Fibroblast of villous mesenchyme (primary cell): ENCODE measurements at regions not wholly inside any gene's neighbourhood (a gene's known extent, or its start where the extent isn't known, plus 50 kb on each side); places are given as distances from the start of the nearest gene placed in this dataset.

Experiments used
- DNase-seq: peaks from one replicate; pipeline ENCODE4 v3.0.0-alpha.2; 2010; ENCODE audit warnings: low read depth
- H3K4me3 ChIP-seq: 2 replicates; pipeline ENCODE4 v1.5.1; 2011; ENCODE audit warnings: low read depth, mild to moderate bottlenecking, low read length
- TF ChIP-seq, protein P1 (sequence below): IDR thresholded peaks from 2 replicates; pipeline ENCODE4 v1.5.1; 2012; ENCODE audit warnings: low read depth, mild to moderate bottlenecking, low read length; ENCODE audit not compliant: insufficient read depth

DNA sequence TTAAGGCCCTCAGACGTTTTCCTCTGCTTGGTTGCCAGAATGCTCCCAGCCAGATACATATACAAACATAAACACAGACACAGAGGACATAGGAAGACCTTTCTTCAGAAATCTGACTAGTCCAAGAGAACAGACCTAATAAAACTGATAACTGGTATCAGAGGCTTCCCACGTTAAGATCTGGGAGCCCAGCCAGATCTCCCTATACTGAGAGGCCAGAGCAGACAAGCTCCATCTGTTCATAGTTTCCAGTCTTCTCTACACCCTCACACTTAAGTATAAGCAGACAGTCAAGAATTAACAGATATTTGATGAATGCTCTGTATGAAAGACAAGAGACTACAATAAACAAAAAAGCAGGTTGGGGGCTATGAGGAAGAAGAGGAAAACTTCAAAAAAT lies 240.5 kb upstream of the CHAC2 start:
- H3K4me3 ChIP-seq: no peak overlapping the region
- TF ChIP-seq, protein P1, sequence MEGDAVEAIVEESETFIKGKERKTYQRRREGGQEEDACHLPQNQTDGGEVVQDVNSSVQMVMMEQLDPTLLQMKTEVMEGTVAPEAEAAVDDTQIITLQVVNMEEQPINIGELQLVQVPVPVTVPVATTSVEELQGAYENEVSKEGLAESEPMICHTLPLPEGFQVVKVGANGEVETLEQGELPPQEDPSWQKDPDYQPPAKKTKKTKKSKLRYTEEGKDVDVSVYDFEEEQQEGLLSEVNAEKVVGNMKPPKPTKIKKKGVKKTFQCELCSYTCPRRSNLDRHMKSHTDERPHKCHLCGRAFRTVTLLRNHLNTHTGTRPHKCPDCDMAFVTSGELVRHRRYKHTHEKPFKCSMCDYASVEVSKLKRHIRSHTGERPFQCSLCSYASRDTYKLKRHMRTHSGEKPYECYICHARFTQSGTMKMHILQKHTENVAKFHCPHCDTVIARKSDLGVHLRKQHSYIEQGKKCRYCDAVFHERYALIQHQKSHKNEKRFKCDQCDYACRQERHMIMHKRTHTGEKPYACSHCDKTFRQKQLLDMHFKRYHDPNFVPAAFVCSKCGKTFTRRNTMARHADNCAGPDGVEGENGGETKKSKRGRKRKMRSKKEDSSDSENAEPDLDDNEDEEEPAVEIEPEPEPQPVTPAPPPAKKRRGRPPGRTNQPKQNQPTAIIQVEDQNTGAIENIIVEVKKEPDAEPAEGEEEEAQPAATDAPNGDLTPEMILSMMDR: no peak
- peak; percentile 39 for DNase-seq

DNA sequence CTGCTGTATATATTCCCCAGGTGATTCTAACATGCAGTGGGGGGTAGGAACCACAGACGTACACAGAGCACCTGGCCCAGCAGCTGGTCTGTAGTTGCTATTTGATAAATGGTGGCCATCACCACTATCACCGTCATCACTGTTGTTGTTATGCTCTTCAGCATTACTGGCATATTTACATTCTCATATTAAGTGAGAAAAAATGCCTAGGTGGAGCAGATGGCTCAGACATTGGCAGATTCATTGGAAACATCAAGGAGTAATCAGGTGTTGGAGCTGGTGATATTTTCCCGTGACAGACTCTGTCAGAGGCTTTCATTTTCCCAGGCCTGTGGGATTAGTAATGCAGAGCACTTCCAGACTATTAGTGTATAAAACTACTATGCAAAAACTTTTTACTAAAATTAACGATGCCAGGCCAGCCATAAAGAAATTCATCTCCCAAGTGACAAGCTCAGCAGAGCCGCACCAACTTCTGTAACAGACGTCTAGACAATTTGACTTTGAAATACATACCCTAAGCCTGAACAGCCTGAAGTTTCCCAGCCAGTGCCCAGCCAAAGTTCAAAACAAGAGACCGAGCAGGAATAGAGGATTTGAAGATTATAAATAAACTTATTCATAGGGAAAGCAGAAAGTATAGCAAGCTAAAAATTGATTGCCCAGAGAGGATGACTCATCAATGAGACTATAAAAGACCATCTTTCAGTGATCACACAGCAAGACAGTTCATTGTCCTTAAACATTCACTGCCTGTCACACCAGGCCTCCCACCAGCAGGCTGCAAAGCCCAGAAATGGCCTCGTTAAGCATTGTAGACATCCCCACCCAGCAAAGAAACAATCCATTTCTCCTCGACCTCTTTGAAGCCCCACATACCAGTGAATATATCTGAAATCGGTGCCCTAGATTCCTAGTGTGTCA lies 247.4 kb upstream of the CHAC2 start:
- no peak overlapping the region for H3K4me3 ChIP-seq
- TF ChIP-seq, protein P1: no peak
- DNase-seq: no peak

DNA sequence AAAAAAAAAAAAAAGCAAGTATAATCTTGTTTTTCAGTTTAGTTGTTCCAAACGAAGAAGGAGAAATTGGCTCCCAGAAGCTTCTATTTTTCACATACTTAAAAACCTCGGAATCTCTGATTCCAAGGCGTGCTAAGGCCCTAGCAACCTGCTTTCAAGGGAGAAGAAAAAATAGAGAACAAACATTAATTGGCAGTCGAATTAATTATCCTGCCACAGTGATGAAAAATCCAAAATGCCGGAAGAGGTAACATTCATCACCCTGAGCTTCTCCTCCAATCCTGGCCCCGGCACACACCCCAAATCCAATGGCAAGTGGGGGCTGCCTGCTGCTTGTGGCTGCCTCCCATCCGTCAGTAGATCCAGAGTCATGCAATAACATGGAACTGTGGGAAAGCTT lies 250.2 kb upstream of the CHAC2 start:
- H3K4me3 ChIP-seq: no peak overlapping the region
- TF ChIP-seq, protein P1: no peak
- no peak for DNase-seq

DNA sequence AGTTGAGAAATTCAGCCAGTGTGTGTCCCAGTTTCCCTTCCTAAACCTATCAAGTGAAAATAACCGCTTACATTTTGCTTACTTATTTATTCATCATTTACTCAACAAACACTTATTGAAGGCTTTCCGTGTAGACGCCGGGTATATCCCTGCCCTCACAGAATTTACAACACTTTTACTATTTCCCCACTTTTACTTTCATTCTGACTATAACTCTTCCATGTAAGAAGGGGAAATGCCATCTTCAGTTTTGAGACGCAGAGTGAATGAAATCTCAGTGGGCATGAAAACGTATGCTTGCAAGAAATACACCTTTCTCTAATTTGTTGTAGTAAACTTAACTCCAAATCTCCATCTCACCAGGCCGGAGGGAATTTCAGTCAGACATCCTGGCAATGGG lies 251.0 kb upstream of the CHAC2 start:
- DNase-seq: no peak
- TF ChIP-seq, protein P1: no peak
- no peak overlapping the region for H3K4me3 ChIP-seq

DNA sequence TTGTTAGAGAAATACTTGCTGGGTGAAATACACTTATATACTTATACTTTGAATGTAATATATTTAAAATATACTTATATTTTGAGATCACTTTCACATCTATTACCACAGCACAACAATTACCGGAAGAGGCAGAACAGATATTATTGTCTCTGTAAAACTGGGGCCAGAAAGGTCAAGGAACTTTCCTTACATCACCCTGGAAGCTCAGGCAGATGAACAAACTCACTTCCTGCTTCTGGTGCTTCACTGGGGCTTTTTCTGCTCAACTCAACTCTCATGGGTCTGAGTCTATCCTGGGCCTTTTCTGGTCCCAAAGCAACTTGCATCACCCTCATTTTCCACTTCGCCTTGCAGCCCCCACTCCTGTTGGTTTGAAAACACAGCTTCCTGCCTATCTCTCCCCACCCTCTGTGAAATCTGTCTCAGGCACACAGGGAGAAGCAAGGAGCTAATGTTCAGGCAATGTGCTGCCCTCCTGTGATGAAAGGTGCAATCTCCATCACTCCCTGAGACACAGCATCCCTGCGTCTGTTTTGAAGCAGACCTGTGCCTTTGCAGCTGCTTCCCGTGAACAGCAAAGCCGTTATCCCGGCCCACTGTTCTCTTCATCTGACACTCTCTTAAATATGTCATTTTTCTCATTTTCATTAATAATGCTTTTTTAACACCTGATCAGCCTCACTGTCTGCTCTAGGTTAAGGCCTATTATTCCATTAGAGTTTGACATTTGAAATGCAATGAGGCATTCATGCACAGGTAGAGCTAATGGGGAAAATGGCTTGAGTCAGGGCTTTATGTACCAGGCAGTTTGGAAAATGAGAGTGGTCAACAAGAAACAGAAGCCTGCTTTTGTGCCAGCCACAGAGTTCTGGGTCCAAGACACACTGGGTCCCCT lies 251.9 kb upstream of the CHAC2 start:
- DNase-seq: no peak
- no peak overlapping the region for H3K4me3 ChIP-seq
- TF ChIP-seq, protein P1: no peak

DNA sequence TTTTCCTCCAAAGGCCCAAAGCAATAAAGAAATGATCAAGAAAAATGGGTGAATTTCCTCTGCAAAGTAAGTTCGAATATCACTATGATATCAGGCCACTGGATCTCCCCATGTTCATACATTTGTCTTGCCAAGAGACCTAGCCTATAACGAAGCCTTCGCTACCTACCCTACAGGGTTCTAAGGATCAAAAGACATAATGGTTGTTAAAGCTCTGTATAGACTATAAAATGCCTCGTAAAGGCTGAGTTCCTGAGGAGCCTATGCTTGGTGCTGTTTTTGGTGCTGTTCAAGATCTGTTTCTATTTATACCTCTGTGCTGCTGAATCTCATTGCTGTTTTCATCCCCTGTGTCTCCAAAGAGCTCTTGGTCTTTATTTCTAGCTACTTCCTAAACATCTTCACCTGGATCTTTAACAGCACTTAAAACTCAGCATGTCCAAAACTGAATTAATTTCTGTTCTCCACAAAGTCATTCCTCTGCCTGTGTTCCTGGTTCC lies 254.4 kb upstream of the CHAC2 start:
- H3K4me3 ChIP-seq: no peak overlapping the region

More for the DNA sequence above, 254.4 kb upstream of the CHAC2 start:
- TF ChIP-seq, protein P1: no peak
- no peak for DNase-seq
